K562 (cell line): ENCODE measurements at regions not wholly inside any gene's neighbourhood (a gene's known extent, or its start where the extent isn't known, plus 50 kb on each side); places are given as distances from the start of the nearest gene placed in this dataset.

Experiments
- ATAC-seq: fragments of 200-7000 bp; cut with Tn5 transposase; 3 replicates; pipeline ENCODE4 v1.9.1; 2020; ENCODE audit warnings: moderate library complexity
- BruUV-seq: library from RNA; stranded (reverse); fragments of 400-500 nt; replicated peaks from 2 replicates; lab custom pipeline; 2021; lab: Mats Ljungman, UMichigan
- CTCF ChIA-PET: fragments of 300-600 bp; formaldehyde crosslinking; extraction: SDS; loops from one replicate; lab custom pipeline; 2021; ENCODE audit warnings: low intra/inter-chr PET ratio; lab: Yijun Ruan, JAX
- POLR2A ChIA-PET: fragments of 300-600, 350-650 bp; sonication (Branson Sonifier 250); formaldehyde crosslinking; extraction: SDS; loops from one replicate; lab custom pipeline; 2021; ENCODE audit warnings: antibody characterized with exemption, inconsistent platforms; lab: Yijun Ruan, JAX
- DNase-seq, 4 experiments: peaks; one replicate each; pipeline versions ENCODE4 v3.0.0 to v3.0.0-alpha.2; 2011 to 2018; ENCODE audit warnings: low spot score in 3 of 4, mixed read lengths in 3 of 4; ENCODE audit errors: extremely low read depth in 1 of 4
- FAIRE-seq: peaks from 2 replicates; lab custom pipeline; 2011; peaks lifted over from hg19 to GRCh38; lab: Jason Lieb, UNC
- H2AFZ ChIP-seq: 2 replicates; pipeline ENCODE4 v1.6.0; 2011; ENCODE audit warnings: low read depth, low read length, control low read depth, inconsistent platforms
- H3K27ac ChIP-seq: fragments of 200-600 bp; 3 replicates; pipeline ENCODE4 v1.8.0; 2011; ENCODE audit warnings: low read depth, mild to moderate bottlenecking, control low read depth, inconsistent platforms, low read length, moderate library complexity, mixed read lengths; ENCODE audit errors: extremely low read depth
- H3K27me3 ChIP-seq, 2 experiments: fragments of 300-600 bp in 1 of 2; 2 replicates in 1 of 2; 3 replicates in 1 of 2; pipeline versions ENCODE4 v1.6.0 to v1.8.0; 2011; ENCODE audit warnings: inconsistent platforms in 2 of 2, low read length in 2 of 2, mild to moderate bottlenecking in 1 of 2, mixed read lengths in 1 of 2, moderate library complexity in 1 of 2; ENCODE audit not compliant: control insufficient read depth in 2 of 2, insufficient read depth in 2 of 2
- H3K36me3 ChIP-seq: fragments of 300-600 bp; 3 replicates; pipeline ENCODE4 v1.8.0; 2011; ENCODE audit warnings: mild to moderate bottlenecking, low read length, inconsistent platforms; ENCODE audit not compliant: control insufficient read depth, insufficient read depth
- H3K4me1 ChIP-seq, 2 experiments: fragments of 200-600 bp in 1 of 2; replicated peaks in 1 of 2; 2 replicates in 1 of 2; 3 replicates in 1 of 2; pipeline versions ENCODE4 v1.5.1 to v1.8.0; 2011; ENCODE audit warnings: inconsistent platforms in 2 of 2, low read length in 2 of 2, mild to moderate bottlenecking in 1 of 2, mixed read lengths in 1 of 2, moderate library complexity in 1 of 2; ENCODE audit not compliant: control insufficient read depth in 2 of 2, insufficient read depth in 2 of 2
- H3K4me2 ChIP-seq: 2 replicates; pipeline ENCODE4 v1.6.1; 2011; ENCODE audit warnings: low read length, control low read depth, inconsistent platforms, mixed read lengths; ENCODE audit not compliant: insufficient read depth
- H3K4me3 ChIP-seq: fragments of 200-600 bp; sonication (generic), shearing (Covaris generic); 2 replicates; pipeline ENCODE4 v1.5.1; 2016; ENCODE audit warnings: control low read depth, inconsistent platforms
- H3K79me2 ChIP-seq: fragments of 200-600 bp; 3 replicates; pipeline ENCODE4 v1.8.0; 2011; ENCODE audit warnings: low read length, inconsistent platforms; ENCODE audit not compliant: control insufficient read depth, insufficient read depth
- H3K9ac ChIP-seq, 2 experiments: 2 replicates each; pipeline versions ENCODE4 v1.6.0 to v1.6.1; 2011; ENCODE audit warnings: low read depth in 2 of 2, low read length in 2 of 2, control low read depth in 1 of 2, inconsistent platforms in 1 of 2, mild to moderate bottlenecking in 1 of 2, mixed read lengths in 1 of 2; ENCODE audit not compliant: insufficient read depth in 1 of 2
- H3K9me1 ChIP-seq: one replicate; pipeline ENCODE4 v1.6.0; 2011; ENCODE audit warnings: inconsistent platforms, mild to moderate bottlenecking, low read length, moderate library complexity; ENCODE audit not compliant: control insufficient read depth, insufficient read depth
- H3K9me3 ChIP-seq: replicated peaks from 2 replicates; pipeline ENCODE4 v1.5.1; 2011; ENCODE audit warnings: low read depth, low read length, inconsistent platforms; ENCODE audit not compliant: control insufficient read depth, insufficient read depth
- H4K20me1 ChIP-seq: replicated peaks from 2 replicates; pipeline ENCODE4 v1.6.1; 2011; ENCODE audit warnings: low read length, inconsistent platforms, mixed read lengths; ENCODE audit not compliant: control insufficient read depth, insufficient read depth
- CTCF ChIP-seq, 3 experiments: IDR thresholded peaks in 2 of 3; conservative IDR thresholded peaks in 1 of 3; 2 replicates each; pipeline ENCODE4 v1.5.1; 2011 to 2012; ENCODE audit warnings: low read length in 3 of 3, mild to moderate bottlenecking in 3 of 3, control low read depth in 2 of 3, improper control_type of control experiment in 1 of 3, inconsistent platforms in 1 of 3, low read depth in 1 of 3, mixed read lengths in 1 of 3, moderate library complexity in 1 of 3; ENCODE audit not compliant: insufficient read depth in 2 of 3
- GTF2F1 ChIP-seq: IDR thresholded peaks from 2 replicates; pipeline ENCODE4 v1.6.1; 2011; ENCODE audit warnings: low read depth, low read length, improper control_type of control experiment
- HDAC1 ChIP-seq, 2 experiments: fragments of 450-650 bp; IDR thresholded peaks; 2 replicates each; pipeline ENCODE4 v1.6.1; 2016 to 2017; ENCODE audit warnings: inconsistent platforms in 1 of 2, mild to moderate bottlenecking in 1 of 2, moderate library complexity in 1 of 2
- MAFG ChIP-seq: fragments of 450-650 bp; conservative IDR thresholded peaks from 2 replicates; pipeline ENCODE4 v1.6.1; 2016; ENCODE audit warnings: missing genetic modification characterization, missing compliant biosample characterization
- NFE2 ChIP-seq: IDR thresholded peaks from 2 replicates; pipeline ENCODE4 v1.6.1; 2014; ENCODE audit warnings: antibody characterized with exemption, low read depth
- NFE2L1 ChIP-seq: fragments of 450-650 bp; IDR thresholded peaks from 2 replicates; pipeline ENCODE4 v1.6.1; 2016; ENCODE audit warnings: missing genetic modification characterization, low read depth, mild to moderate bottlenecking, missing compliant biosample characterization, moderate library complexity, borderline replicate concordance
- PML ChIP-seq: IDR thresholded peaks from 2 replicates; pipeline ENCODE4 v1.6.1; 2012; ENCODE audit warnings: low read length, inconsistent platforms
- RBM25 ChIP-seq: fragments of 200-400 bp; formaldehyde crosslinking; IDR thresholded peaks from 2 replicates; pipeline ENCODE4 v1.6.1; 2018; ENCODE audit warnings: low read length, low read depth, moderate library complexity; ENCODE audit not compliant: severe bottlenecking
- REST ChIP-seq, 2 experiments: fragments of 450-650 bp; formaldehyde crosslinking in 1 of 2; IDR thresholded peaks; 2 replicates each; pipeline versions ENCODE4 v1.4.0 to v1.6.1; 2014 to 2020; ENCODE audit warnings: mild to moderate bottlenecking in 2 of 2, borderline replicate concordance in 1 of 2, low read depth in 1 of 2
- STAT5A ChIP-seq: IDR thresholded peaks from 2 replicates; pipeline ENCODE4 v1.6.1; 2012; ENCODE audit warnings: low read length, inconsistent platforms, borderline replicate concordance
- WGBS: fragments of 100-300 bp; shearing (Covaris generic); methylation state at CpG from one replicate; pipeline ENCODE4 v1.1.6; 2016; ENCODE audit warnings: low coverage, mixed read lengths; ENCODE audit not compliant: insufficient coverage; ENCODE audit errors: missing lambda C conversion rate; 5-methylcytosine and 5-hydroxymethylcytosine counted together
- in situ Hi-C: fragments of 300-500 bp; cut with MboI; formaldehyde crosslinking; loops from 4 replicates; pipeline ENCODE4 v1.15.0; 2018; ENCODE audit warnings: inconsistent platforms, mixed read lengths
- intact Hi-C: fragments of 100-400 bp; cut with micrococcal nuclease; formaldehyde crosslinking; loops from 2 replicates; pipeline ENCODE4 v1.14.2; 2022

- peak; percentile 58 for ATAC-seq
- ChIA-PET POLR2A (no interaction called here), CTCF (interaction anchor here (1.7 kb wide), 1 partner anchor 123 kb away, joined by 6 read pairs; no protein-coding TSS in a partner anchor)
- DNase-seq: peak in 1 of 4 experiments; percentile 29
- peaks cover 9 to 39% of the 10 kb centered on the region in 2 experiments; a peak in 4 of 5 replicates for H3K27me3 ChIP-seq
- BruUV-seq: no TSS peak
- peak; percentile 68 for FAIRE-seq
- no peaks in the 10 kb centered on the region for H4K20me1 ChIP-seq
- no peak overlapping the region for H3K9ac ChIP-seq
- no peaks in the 10 kb centered on the region for H3K9me1 ChIP-seq
- H3K4me1 ChIP-seq: peaks cover 0 to 5% of the 10 kb centered on the region in 2 experiments; a peak in 2 of 5 replicates
- in situ Hi-C loops: loop anchor here (10.0 kb wide), 1 partner anchor 219 kb away; no protein-coding TSS in a partner anchor
- no peaks in the 10 kb centered on the region for H3K9me3 ChIP-seq
- 0% methylated on average over 1 of the region's 1 CpG for WGBS
- H3K4me2 ChIP-seq: no peak overlapping the region
- H3K27ac ChIP-seq: no peak overlapping the region
- H3K36me3 ChIP-seq: no peaks in the 10 kb centered on the region
- no peaks in the 10 kb centered on the region for H3K79me2 ChIP-seq
- intact Hi-C loops: loop anchor here (5.0 kb wide), 2 partner anchors 121 to 226 kb away; no protein-coding TSS in a partner anchor
- no peak overlapping the region for H3K4me3 ChIP-seq
- H2AFZ ChIP-seq: no peak overlapping the region
- TF ChIP-seq PML (no peak), RBM25 (peak; percentile 97), MAFG (peak; percentile 74), NFE2L1 (tag) (peak; percentile 41; the same call in 1 of the 2 replicates), REST (IDR thresholded peaks at IDR 0.05; ENCODE audit: borderline replicate concordance) (peak; percentile 31; the same call in 1 of the 2 replicates), REST (CRISPR knock-in tag; IDR thresholded peaks at IDR 0.05; ENCODE audit: low read depth) (no peak), CTCF (IDR thresholded peaks at IDR 0.05 in 2 of 3, conservative IDR thresholded peaks at IDR 0.05 in 1 of 3; ENCODE audit: insufficient read depth in 2 of 3, low read depth in 1 of 3, low read length in 3 of 3) (peak in 2 of 3 experiments; percentile 12 to 39; a peak in 3 of 6 replicates), HDAC1 (IDR thresholded peaks at IDR 0.05) (no peak), STAT5A (no peak), GTF2F1 (no peak), NFE2 (peak; percentile 73)
Measured at GRCh38 chr11:43585877-43586608, 94.5 kb upstream of the HSD17B12 start.
